PC-3 (cell line): ENCODE measurements at regions not wholly inside any gene's neighbourhood (a gene's known extent, or its start where the extent isn't known, plus 50 kb on each side); places are given as distances from the start of the nearest gene placed in this dataset.

ENCODE experiments used
- ATAC-seq: fragments of 200-7000 bp; cut with Tn5 transposase; 2 replicates; pipeline ENCODE4 v1.9.1; 2020; ENCODE audit warnings: mild to moderate bottlenecking, moderate library complexity
- BruUV-seq: library from RNA; stranded (reverse); fragments of 400-500 nt; replicated peaks from 2 replicates; lab custom pipeline; 2021; lab: Mats Ljungman, UMichigan
- CTCF ChIA-PET: fragments of 300-600 bp; sonication (Branson Sonifier 250); formaldehyde crosslinking; loops from one replicate; lab custom pipeline; 2022; ENCODE audit warnings: antibody characterized with exemption; lab: Charles Lee
- POLR2A ChIA-PET: fragments of 300-600 bp; sonication (Branson Sonifier 250); formaldehyde crosslinking; loops from one replicate; lab custom pipeline; 2022; ENCODE audit warnings: antibody characterized with exemption; ENCODE audit not compliant: unreplicated experiment; lab: Charles Lee
- DNase-seq: peaks from one replicate; pipeline ENCODE4 v3.0.0-alpha.2; 2015
- H2AFZ ChIP-seq: fragments of 300-600 bp; sonication (generic); 2 replicates; pipeline ENCODE4 v1.6.0; 2016; ENCODE audit warnings: antibody characterized with exemption, low read length
- H3F3A ChIP-seq: fragments of 300-600 bp; sonication (generic); one replicate; pipeline ENCODE4 v1.6.0; 2017; ENCODE audit warnings: antibody characterized with exemption, low read length, control low read depth, mild to moderate bottlenecking; ENCODE audit not compliant: unreplicated experiment
- H3K27ac ChIP-seq: fragments of 300-600 bp; sonication (generic); 2 replicates; pipeline ENCODE4 v1.5.1; 2016; ENCODE audit warnings: mild to moderate bottlenecking, low read length
- H3K27me3 ChIP-seq: fragments of 300-600 bp; sonication (generic); 2 replicates; pipeline ENCODE4 v1.6.1; 2016; ENCODE audit warnings: low read length, mixed read lengths
- H3K36me3 ChIP-seq: fragments of 300-600 bp; sonication (generic); 2 replicates; pipeline ENCODE4 v1.6.1; 2016; ENCODE audit warnings: low read depth, mixed run types, low read length, mixed read lengths
- H3K4me1 ChIP-seq: fragments of 300-600 bp; sonication (generic); 2 replicates; pipeline ENCODE4 v1.5.1; 2016; ENCODE audit warnings: low read length; ENCODE audit not compliant: insufficient read depth
- H3K4me2 ChIP-seq: fragments of 300-600 bp; sonication (generic); 2 replicates; pipeline ENCODE4 v1.6.0; 2016; ENCODE audit warnings: low read length
- H3K4me3 ChIP-seq: fragments of 300-600 bp; sonication (generic); 2 replicates; pipeline ENCODE4 v1.5.1; 2016; ENCODE audit warnings: mild to moderate bottlenecking, low read length, mixed read lengths
- H3K79me2 ChIP-seq: fragments of 300-600 bp; sonication (generic); 2 replicates; pipeline ENCODE4 v1.6.1; 2017; ENCODE audit warnings: low read length, mixed read lengths
- H3K9ac ChIP-seq: fragments of 300-600 bp; sonication (generic); 2 replicates; pipeline ENCODE4 v1.6.0; 2016; ENCODE audit warnings: mild to moderate bottlenecking, low read length
- H3K9me2 ChIP-seq: fragments of 300-600 bp; sonication (generic); replicated peaks from 2 replicates; pipeline ENCODE4 v1.6.1; 2016; ENCODE audit warnings: mixed run types, low read length, mixed read lengths
- H3K9me3 ChIP-seq: fragments of 300-600 bp; sonication (generic); 2 replicates; pipeline ENCODE4 v1.6.1; 2016; ENCODE audit warnings: low read length, mixed read lengths
- H4K20me1 ChIP-seq: fragments of 300-600 bp; sonication (generic); 2 replicates; pipeline ENCODE4 v1.6.1; 2016; ENCODE audit warnings: low read length, mixed read lengths
- CTCF ChIP-seq: fragments of 300-600 bp; sonication (generic); conservative IDR thresholded peaks from 2 replicates; pipeline ENCODE4 v1.5.1; 2017; ENCODE audit warnings: antibody characterized with exemption, low read depth, mild to moderate bottlenecking, low read length
- EZH2 ChIP-seq: fragments of 300-600 bp; sonication (generic); IDR thresholded peaks from one replicate; pipeline ENCODE4 v1.6.1; 2017; ENCODE audit warnings: antibody characterized with exemption, mild to moderate bottlenecking, low read length; ENCODE audit not compliant: unreplicated experiment
- EZH2phosphoT487 ChIP-seq: fragments of 300-600 bp; sonication (generic); IDR thresholded peaks from 2 replicates; pipeline ENCODE4 v1.6.1; 2018; ENCODE audit warnings: mild to moderate bottlenecking, antibody characterized with exemption, low read length, borderline replicate concordance
- intact Hi-C: fragments of 100-400 bp; cut with micrococcal nuclease; formaldehyde crosslinking; loops from 2 replicates; pipeline ENCODE4 v1.9.0; 2023

- ATAC-seq (no peak), DNase-seq (no peak)
- Histone ChIP-seq H3K4me1 (no peaks in the 10 kb centered on the region), H3K9ac (no peak overlapping the region), H3K27ac (no peak overlapping the region), H3K4me2 (no peak overlapping the region), H3F3A (no peaks in the 10 kb centered on the region), H3K9me3 (no peaks in the 10 kb centered on the region), H3K27me3 (peaks cover 59% of the 10 kb centered on the region), H3K9me2 (no peaks in the 10 kb centered on the region), H2AFZ (no peak overlapping the region), H3K36me3 (no peaks in the 10 kb centered on the region), H3K79me2 (no peaks in the 10 kb centered on the region), H4K20me1 (no peaks in the 10 kb centered on the region), H3K4me3 (no peak overlapping the region)
- CTCF ChIA-PET, result no interaction called here
- TF ChIP-seq EZH2phosphoT487, result no peak
- no peak for TF ChIP-seq EZH2
- intact Hi-C loops, result no loop called here
- BruUV-seq, result no TSS peak
- POLR2A ChIA-PET, result no interaction called here
Measured at GRCh38 chr5:168123631-168124528, 167.6 kb upstream of the WWC1 start.

GRCh38 chr5:168125445-168126199 is 165.8 kb upstream of the WWC1 start:
- CTCF ChIA-PET, result no interaction called here

More at GRCh38 chr5:168125445-168126199, 165.8 kb upstream of the WWC1 start:
- BruUV-seq, result no TSS peak
- ATAC-seq (no peak), DNase-seq (no peak)
- H3K36me3 ChIP-seq, result no peaks in the 10 kb centered on the region
- no peak overlapping the region for H2AFZ ChIP-seq
- intact Hi-C loops, result no loop called here
- H3K27ac ChIP-seq, result no peak overlapping the region
- no peak overlapping the region for H3K4me3 ChIP-seq
- no peaks in the 10 kb centered on the region for H3F3A ChIP-seq
- H3K4me1 ChIP-seq, result no peaks in the 10 kb centered on the region
- POLR2A ChIA-PET, result no interaction called here
- H3K4me2 ChIP-seq, result no peak overlapping the region
- H3K9ac ChIP-seq, result no peak overlapping the region
- no peaks in the 10 kb centered on the region for H3K9me3 ChIP-seq
- peaks cover 61% of the 10 kb centered on the region for H3K27me3 ChIP-seq
- no peaks in the 10 kb centered on the region for H3K79me2 ChIP-seq
- no peaks in the 10 kb centered on the region for H4K20me1 ChIP-seq
- H3K9me2 ChIP-seq, result no peaks in the 10 kb centered on the region
- no peak for TF ChIP-seq EZH2phosphoT487
- no peak for TF ChIP-seq EZH2
- no peak for TF ChIP-seq CTCF
